OCI-LY3 (cell line): ENCODE measurements at regions not wholly inside any gene's neighbourhood (a gene's known extent, or its start where the extent isn't known, plus 50 kb on each side); places are given as distances from the start of the nearest gene placed in this dataset.

Experiments
- CTCF ChIP-seq: fragments of 200-600, 300-600 bp; sonication (generic); IDR thresholded peaks from 2 replicates; pipeline ENCODE4 v1.5.1; 2014; ENCODE audit warnings: antibody characterized with exemption, low read length, low read depth
- EZH2phosphoT487 ChIP-seq: fragments of 200-600 bp; shearing (Covaris generic); IDR thresholded peaks from 2 replicates; pipeline ENCODE4 v1.6.1; 2018; ENCODE audit warnings: antibody characterized with exemption, mixed run types, low read depth

GRCh38 chr18:34544930-34545329, 165.2 kb upstream of the DTNA start:
- no peak for TF ChIP-seq CTCF
- no peak for TF ChIP-seq EZH2phosphoT487
